ENCODE measurements at regions not wholly inside any gene's neighbourhood (a gene's known extent, or its start where the extent isn't known, plus 50 kb on each side); places are given as distances from the start of the nearest gene placed in this dataset.
"Not testable (repeated sequence)": the region's sequence is repeated elsewhere in the genome, so short reads cannot be mapped to it uniquely, and the experiment has no call there.

DNA sequence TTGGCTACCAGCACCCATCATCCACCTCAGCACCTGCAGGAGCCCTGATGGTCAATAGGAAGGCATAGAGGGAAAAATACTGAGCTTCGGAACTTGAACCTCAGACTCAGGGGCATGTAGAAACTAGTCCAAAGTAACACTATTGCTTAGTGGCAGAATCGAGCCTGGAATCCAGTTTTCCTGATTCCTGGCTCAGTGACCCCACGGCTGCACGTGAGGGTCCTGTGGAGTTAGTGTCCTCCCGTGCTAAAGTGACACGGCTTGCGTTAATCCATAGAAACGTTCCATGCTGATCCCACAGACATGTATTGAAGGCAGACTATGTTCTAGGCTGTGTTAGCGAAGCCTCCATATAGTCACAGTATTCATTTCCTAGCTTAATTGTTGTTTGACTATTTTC is 747.0 kb upstream of the TPTE start:
- no peak for DNase-seq (ENCODE audit: low spot score)
- intact Hi-C loops (cut with DNase I): no loop called here

DNA sequence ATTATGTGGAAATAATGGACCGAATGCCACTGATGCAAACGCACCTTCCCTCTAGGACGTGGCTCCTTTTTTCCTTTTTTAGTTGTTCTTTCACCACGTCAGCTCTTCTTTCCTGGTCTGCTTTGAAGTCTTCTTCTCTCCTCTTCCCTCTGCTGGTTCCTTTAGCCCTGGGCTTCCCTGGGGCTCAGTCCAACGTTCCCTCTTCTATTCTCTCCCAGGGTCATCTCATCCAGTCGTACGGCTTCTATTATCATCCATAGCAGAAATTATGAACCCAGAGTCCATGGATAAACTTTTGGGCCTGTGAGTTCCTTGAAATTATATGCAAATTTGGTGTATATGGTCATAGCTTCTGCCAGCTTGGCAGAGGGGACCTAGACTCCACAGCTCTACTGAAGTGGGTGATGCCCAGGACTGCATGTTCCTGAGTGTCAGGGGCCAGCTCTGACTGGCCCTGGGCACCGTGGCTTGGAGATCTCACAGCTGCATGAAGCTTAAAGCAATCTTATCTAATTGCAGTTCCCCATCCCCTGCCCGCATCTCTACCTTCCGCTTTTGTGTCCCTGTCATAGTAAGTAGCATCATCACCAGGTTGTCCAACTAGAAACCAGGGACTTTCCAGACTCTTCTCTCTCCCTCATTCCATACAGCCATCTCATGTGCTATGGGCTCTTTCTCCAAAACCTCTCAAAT is 746.3 kb upstream of the TPTE start:
- DNase-seq (ENCODE audit: low spot score); intact Hi-C loops (cut with DNase I): not testable (repeated sequence)

DNA sequence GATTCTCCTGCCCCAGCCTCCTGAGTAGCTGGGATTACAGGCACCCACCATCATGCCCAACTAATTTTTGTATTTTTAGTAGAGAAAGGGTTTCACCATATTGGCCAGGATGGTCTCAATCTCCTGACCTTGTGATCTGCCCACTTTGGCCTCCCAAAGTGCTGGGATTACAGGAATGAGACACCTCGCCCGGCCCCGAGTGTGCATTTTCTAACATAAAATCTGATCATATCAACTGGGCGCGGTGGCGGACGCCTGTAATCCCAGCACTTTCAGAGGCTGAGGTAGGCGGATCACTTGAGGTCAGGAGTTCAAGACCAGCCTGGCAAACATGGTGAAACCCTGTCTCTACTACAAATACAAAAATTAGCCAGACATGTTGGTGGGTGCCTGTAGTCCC is 745.5 kb upstream of the TPTE start:
- DNase-seq (ENCODE audit: low spot score); intact Hi-C loops (cut with DNase I): not testable (repeated sequence)

DNA sequence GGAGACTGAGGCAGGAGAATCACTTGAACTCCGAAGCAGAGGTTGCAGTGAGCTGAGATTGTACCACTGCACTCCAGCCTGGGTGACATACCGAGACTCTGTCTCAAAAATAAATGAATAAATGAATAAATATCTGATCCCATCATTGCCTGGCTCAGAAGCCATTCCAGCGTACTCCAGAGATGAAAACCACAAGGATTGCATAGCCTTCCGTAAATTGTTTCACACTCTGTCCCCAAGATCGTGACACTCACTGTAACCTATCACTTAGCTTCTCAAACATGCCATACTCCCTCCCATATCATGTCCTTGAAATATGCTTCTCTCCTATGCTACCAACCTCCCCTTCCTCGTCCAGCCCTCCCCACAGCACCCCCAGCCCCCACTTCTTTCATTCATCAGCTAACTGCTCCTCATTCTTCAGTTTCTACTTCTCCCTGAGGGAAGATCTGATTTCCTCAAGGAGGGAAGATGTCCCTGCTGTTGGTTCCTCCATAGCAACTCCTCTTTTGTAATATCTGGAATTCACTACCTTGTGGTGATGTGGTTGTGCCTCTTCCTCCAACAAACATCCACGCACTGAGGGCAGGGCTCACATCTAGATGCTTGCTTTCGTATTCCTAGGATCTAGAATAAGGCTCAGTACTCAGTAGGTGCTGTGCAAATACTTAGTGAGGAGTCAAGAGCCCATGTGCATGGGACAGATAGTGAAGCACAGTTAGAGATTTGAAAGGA is 744.9 kb upstream of the TPTE start:
- DNase-seq (ENCODE audit: low spot score); intact Hi-C loops (cut with DNase I): not testable (repeated sequence)

DNA sequence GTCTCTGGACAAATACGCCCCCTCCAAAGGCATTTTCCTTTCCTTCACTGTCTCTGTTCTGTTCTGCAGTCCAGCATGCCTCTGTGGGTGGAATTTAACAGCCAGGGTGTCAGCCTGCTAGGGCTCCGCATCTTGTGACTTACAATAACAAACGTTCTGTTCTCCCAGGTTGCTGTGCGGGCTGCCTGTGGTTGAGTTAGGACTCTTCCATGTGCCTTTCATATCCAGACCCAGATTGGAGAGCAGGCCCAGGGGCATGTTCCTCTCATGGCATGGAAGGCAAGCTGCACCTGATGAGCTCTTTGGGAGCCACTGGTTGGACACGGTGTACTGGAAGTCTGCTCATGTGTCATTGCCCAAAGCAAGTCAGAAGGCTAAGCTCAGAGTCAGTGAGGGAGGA is 742.8 kb upstream of the TPTE start:
- DNase-seq (ENCODE audit: low spot score); intact Hi-C loops (cut with DNase I): not testable (repeated sequence)

DNA sequence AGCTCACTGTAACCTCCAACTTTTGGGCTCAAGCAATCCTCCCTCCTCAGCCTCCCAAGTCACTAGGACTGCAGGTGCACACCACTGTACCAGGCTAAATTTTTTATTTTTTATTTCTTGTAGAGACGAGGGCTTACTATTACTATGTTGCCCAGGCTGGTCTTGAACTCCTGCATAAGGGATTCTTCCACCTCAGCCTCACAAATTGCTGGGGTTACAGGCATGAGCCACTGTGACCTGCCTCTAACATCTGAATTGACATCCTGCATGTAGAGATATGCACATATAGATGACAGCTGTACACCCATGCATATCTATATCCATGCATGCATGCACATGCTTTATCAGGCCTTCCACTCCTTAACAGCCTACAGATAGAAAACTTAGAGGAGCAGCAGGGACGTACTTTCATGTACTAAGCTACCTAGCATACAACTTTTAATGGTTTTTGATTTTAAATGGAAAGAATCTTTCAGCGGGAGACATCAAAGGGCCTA is 740.9 kb upstream of the TPTE start:
- DNase-seq (ENCODE audit: low spot score): no peak

DNA sequence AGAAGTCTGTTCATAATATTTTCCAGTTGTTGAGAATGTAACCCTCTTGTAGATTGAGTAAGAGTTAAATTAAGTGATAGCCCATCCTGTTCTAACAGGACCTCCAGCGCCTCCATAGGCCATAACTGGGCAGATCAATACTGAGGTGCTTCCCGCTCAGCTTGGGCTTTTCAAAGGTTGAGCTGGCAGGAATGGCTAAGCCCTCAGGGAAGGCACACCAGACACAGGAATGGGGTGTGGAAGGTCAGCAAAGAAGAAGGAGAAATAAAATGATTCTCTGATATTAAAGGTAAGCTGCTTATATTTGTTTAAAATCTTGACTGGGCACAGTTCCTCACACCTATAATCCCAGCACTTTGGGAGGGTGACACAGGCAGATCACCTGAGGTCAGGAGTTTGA is 737.8 kb upstream of the TPTE start:
- DNase-seq (ENCODE audit: low spot score); intact Hi-C loops (cut with DNase I): not testable (repeated sequence)

More for the DNA sequence above, 740.9 kb upstream of the TPTE start:
- intact Hi-C loops (cut with DNase I): no loop called here

DNA sequence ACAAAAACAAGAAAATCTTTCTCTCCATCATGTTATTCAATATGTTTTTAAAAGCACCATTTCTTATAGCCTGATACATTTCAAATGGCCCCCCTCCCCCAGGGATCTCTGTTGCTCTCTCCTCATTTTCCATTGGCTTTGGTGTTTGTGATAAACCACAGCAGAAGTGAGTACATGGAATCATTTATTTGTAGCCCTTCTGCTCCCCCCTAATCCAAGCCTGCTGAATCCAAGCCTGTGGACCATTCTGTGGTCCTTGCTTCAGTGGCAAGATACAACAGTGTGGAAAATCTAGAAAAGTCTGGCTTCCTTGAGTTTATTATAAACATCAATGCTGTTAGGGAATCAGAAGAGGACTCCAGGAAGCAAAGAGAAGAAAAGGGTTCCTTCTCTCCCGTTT is 737.2 kb upstream of the TPTE start:
- DNase-seq (ENCODE audit: low spot score); intact Hi-C loops (cut with DNase I): not testable (repeated sequence)

DNA sequence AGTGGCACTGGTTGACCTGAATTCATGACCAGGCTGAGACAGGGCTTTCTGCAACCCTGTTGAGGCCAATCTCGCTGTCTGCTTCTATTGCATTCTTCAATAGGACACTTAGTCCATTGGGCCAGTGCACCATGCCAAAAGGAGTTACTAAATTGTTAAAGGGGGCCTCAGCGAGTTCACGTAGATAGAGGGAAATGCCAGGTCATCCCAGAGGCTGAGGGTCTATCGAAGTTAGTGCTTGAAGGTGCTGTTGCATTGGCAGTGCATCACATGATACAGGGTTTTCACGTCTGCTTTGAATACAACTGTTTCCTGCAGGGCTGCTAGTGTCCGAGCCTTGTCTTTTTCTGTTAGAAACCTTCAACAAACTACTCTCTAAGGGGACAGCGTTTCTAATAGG is 735.3 kb upstream of the TPTE start:
- DNase-seq (ENCODE audit: low spot score); intact Hi-C loops (cut with DNase I): not testable (repeated sequence)

DNA sequence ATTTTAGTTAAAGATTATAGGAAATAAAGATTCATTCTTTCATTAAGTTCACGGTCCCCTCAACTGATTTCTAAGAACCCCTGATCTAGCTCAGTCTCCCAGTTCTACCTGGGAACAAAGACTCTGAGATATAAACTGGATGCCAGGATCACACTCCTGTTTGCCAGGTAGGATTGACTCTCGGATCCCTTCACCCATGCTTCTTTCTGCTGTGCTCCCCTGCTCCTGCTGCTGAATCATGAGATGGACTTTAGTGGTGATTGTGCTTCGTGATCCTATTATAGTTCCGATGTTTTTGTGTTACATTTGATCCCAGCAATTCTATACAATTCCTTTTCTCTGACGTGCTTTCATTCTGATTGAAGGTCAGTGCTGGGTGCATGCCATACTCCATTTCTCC is 733.1 kb upstream of the TPTE start:
- DNase-seq (ENCODE audit: low spot score); intact Hi-C loops (cut with DNase I): not testable (repeated sequence)

DNA sequence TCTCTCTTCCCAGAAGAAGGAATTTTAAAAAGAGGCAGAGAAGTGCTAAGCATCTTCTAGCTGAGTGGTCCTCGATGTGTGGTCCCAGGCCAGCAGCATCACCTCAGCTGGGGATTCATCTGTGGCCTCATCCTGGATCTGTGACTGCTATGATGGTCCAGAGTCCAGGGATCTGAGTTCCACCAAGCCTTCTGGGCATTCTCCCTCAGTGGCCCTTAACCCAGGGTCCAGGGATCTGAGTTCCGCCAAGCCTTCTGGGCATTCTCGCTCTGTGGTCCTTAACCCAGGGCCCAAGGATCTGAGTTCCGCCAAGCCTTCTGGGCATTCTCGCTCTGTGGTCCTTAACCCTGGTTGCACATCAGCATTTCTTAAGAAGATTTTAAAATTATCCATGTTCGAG is 731.0 kb upstream of the TPTE start:
- DNase-seq (ENCODE audit: low spot score); intact Hi-C loops (cut with DNase I): not testable (repeated sequence)

DNA sequence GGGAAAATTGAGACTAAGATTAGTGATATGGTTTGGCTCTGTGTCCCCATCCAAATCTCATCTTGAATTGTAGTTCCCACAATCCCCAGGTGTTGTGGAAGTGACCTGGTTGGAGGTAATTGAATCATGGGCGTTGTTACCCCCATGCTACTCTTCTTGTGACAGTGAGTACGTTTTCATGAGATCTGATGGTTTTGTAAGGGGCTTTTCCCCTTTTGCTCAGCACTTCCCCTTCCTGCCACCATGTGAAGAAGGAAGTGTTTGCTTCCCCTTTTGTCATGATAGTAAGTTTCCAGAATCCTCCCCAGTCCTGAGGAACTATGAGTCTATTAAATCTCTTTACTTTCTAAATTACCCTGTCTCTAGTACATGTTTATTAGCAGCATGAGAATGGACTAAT is 729.9 kb upstream of the TPTE start:
- DNase-seq (ENCODE audit: low spot score); intact Hi-C loops (cut with DNase I): not testable (repeated sequence)

DNA sequence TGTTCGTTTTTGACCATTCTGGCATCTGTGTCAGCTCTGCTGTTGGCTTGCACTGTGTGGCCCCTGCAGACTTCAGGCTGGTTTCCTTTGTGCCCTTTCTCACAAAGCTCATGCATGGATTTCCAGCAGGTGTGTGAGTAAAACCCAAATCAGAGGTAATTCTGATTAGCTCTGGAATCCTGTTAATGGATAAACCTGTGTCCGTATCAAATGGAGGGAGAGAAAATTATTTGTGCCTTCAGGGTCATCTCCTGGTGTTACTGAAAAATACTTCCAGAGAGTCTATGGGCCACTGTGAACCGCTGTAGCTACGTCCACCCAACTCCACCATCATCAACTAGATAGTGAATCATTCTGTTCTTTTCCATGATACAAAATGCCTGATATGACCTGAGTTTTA is 726.1 kb upstream of the TPTE start:
- DNase-seq (ENCODE audit: low spot score): not testable (repeated sequence)

DNA sequence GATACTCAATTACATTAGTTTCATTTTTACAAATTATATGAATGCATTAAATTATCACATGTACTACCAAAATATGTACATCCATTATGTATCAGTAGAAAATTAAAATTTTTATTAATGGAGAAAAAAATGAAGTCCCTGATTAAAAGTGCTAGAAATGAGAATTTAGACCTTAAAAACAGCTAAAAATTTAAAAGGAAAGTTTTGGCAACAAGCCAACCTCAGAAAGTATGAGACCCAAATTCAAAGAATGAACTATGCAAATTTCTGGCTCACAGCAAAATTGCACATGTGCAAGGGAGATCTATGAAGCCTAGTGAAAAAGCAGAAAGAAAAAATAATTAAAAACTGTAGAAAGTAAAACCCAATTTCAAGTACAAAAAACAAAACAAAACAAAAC is 725.1 kb upstream of the TPTE start:
- intact Hi-C loops (cut with DNase I); DNase-seq (ENCODE audit: low spot score): not testable (repeated sequence)

More for the DNA sequence above, 726.1 kb upstream of the TPTE start:
- intact Hi-C loops (cut with DNase I): not testable (repeated sequence)

DNA sequence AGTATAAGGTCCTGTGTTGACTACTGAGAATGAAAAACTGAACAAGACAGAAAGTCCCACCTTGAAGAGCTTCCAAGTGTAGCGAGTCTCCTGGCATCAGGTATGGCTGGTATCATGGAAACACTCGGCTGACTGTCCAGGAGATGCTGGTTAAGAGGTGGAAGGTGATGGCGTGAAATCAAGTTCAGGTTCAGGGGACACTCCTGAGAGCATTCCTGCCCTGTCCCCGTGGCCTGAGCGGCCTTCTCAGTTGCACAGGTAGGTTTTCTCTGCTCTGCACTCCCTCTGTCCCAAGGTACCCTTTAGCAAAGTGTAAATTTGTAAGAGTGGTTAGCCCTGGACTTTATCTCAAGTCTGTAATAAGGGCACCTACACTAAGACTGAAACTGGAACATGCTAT is 713.7 kb upstream of the TPTE start:
- intact Hi-C loops (cut with DNase I); DNase-seq (ENCODE audit: low spot score): not testable (repeated sequence)

DNA sequence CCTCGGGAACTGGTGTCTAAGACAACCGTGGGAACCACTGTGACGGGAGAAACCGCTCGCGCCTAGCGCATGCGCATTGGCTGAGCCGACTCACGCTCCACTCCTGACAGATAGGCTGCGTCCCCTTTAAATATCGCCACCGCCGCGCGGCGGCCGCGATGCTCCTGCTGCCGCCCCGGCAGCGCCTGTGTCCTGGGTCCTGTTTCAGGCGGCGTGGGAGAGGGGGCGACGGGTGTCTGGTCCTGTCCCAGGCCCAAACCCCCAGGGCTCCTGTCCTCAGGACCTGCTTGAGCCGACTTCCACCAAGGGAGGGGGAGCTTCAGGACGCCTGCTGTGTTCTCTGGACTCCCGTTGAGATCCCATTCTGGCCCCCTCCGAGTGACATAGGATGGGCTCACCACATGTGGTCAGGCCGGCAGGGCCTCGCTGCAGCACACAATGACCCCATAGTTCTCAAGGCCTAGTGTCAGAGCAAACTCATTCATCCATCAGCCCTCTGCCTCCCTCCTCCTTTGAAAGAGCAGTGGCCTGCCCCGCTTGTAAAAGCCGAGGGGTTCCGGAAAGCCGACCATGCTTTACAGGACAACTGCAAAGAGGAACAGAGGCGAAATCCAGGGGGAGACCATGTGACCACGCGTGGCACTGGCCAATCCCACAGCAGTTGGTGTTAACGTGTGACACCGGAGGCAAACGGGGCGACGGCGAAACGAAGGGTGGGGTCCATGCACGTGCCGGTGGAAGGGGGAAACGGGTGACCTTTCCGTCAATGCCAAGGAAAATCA is 710.0 kb upstream of the TPTE start:
- DNase-seq (ENCODE audit: low spot score); intact Hi-C loops (cut with DNase I): not testable (repeated sequence)

DNA sequence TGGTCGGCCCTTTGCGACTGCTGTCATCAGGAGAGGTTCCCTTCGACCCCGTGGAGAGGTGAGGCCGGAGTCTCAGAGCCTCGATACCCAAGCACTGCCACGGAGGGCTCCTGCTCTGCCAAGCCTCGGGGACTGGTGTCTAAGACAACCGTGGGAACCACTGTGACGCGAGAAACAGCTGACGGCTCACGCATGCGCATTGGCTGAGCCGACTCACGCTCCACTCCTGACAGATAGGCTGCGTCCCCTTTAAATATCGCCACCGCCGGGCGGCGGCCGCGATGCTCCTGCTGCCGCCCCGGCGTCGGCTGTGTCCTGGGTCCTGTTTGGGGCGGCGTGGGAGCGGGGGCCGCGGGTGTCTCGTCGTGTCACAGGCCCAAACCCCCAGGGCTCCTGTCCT is 708.9 kb upstream of the TPTE start:
- intact Hi-C loops (cut with DNase I); DNase-seq (ENCODE audit: low spot score): not testable (repeated sequence)

DNA sequence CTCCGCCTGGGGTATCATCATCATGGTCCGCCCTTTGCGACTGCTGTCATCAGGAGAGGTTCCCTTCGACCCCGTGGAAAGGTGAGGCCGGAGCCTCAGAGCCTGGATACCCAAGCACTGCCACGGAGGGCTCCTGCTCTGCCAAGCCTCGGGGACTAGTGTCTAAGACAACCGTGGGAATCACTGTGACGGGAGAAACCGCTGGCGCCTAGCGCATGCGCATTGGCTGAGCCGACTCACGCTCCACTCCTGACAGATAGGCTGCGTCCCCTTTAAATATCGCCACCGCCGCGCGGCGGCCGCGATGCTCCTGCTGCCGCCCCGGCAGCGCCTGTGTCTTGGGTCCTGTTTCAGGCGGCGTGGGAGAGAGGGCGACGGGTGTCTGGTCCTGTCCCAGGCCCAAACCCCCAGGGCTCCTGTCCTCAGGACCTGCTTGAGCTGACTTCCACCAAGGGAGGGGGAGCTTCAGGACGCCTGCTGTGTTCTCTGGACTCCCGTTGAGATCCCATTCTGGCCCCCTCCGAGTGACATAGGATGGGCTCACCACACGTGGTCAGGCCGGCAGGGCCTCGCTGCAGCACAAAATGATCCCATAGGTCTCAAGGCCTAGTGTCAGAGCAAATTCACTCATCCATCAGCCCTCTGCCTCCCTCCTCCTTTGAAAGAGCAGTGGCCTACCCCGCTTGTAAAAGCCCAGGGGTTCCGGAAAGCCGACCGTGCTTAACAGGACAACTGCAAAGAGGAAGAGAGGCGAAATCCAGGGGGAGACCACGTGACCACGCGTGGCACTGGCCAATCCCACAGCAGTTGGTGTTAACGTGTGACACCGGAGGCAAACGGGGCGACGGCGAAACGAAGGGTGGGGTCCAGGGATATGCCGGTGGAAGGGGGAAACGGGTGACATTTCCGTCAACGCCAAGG is 707.2 kb upstream of the TPTE start:
- intact Hi-C loops (cut with DNase I); DNase-seq (ENCODE audit: low spot score): not testable (repeated sequence)
